Liver (tissue), 7 donors: ENCODE measurements at regions not wholly inside any gene's neighbourhood (a gene's known extent, or its start where the extent isn't known, plus 50 kb on each side); places are given as distances from the start of the nearest gene placed in this dataset.

ENCODE experiments used
- DNase-seq: peaks from one replicate; pipeline ENCODE4 v3.0.0-alpha.2; 2017; ENCODE audit warnings: low spot score
- H3K27ac ChIP-seq, 2 donors: one replicate each; pipeline ENCODE4 v1.7.0; 2013; ENCODE audit warnings: inconsistent platforms in 2 of 2, low read length in 2 of 2, control low read depth in 1 of 2, low read depth in 1 of 2, mild to moderate bottlenecking in 1 of 2
- H3K27me3 ChIP-seq, 4 donors: one replicate each; pipeline versions ENCODE4 v1.6.1 to v1.7.0; 2013; ENCODE audit warnings: low read length in 3 of 4, inconsistent platforms in 1 of 4, mild to moderate bottlenecking in 1 of 4, moderate library complexity in 1 of 4; ENCODE audit not compliant: control insufficient read depth in 4 of 4, insufficient read depth in 4 of 4
- H3K36me3 ChIP-seq, 4 donors: one replicate each; pipeline versions ENCODE4 v1.6.1 to v1.7.0; 2013; ENCODE audit warnings: low read length in 3 of 4, mild to moderate bottlenecking in 3 of 4, low read depth in 1 of 4, moderate library complexity in 1 of 4; ENCODE audit not compliant: control insufficient read depth in 4 of 4, insufficient read depth in 3 of 4
- H3K4me1 ChIP-seq, 4 donors: one replicate each; pipeline versions ENCODE4 v1.6.1 to v1.7.0; 2013; ENCODE audit warnings: low read length in 3 of 4, mild to moderate bottlenecking in 3 of 4, moderate library complexity in 1 of 4; ENCODE audit not compliant: control insufficient read depth in 4 of 4, insufficient read depth in 4 of 4
- H3K4me3 ChIP-seq, 3 donors: one replicate each; pipeline versions ENCODE4 v1.6.1 to v1.7.0; 2013; ENCODE audit warnings: low read length in 3 of 3, control low read depth in 1 of 3, low read depth in 1 of 3, mild to moderate bottlenecking in 1 of 3
- H3K9ac ChIP-seq, 2 donors: one replicate each; pipeline ENCODE4 v1.7.0; 2013; ENCODE audit warnings: low read length in 2 of 2, mild to moderate bottlenecking in 2 of 2, moderate library complexity in 2 of 2, control low read depth in 1 of 2, low read depth in 1 of 2
- H3K9me3 ChIP-seq, 4 donors: one replicate each; pipeline versions ENCODE4 v1.6.1 to v1.7.0; 2013; ENCODE audit warnings: low read length in 3 of 4; ENCODE audit not compliant: control insufficient read depth in 4 of 4
- ATF3 ChIP-seq: IDR thresholded peaks from 2 replicates; pipeline ENCODE4 v1.6.1; 2016; ENCODE audit warnings: antibody characterized with exemption
- EGR1 ChIP-seq, 2 donors: IDR thresholded peaks; 2 replicates each; pipeline ENCODE4 v1.6.1; 2016 to 2018; ENCODE audit warnings: antibody characterized with exemption in 2 of 2, low read depth in 2 of 2
- GABPA ChIP-seq, 2 donors: IDR thresholded peaks in 1 of 2; conservative IDR thresholded peaks in 1 of 2; 2 replicates each; pipeline ENCODE4 v1.6.1; 2016; ENCODE audit warnings: antibody characterized with exemption in 2 of 2, mild to moderate bottlenecking in 1 of 2, moderate library complexity in 1 of 2
- HNF4A ChIP-seq, 2 donors: conservative IDR thresholded peaks; 2 replicates each; pipeline ENCODE4 v1.6.1; 2016; ENCODE audit warnings: antibody characterized with exemption in 2 of 2, mild to moderate bottlenecking in 2 of 2
- MAX ChIP-seq: IDR thresholded peaks from 2 replicates; pipeline ENCODE4 v1.6.1; 2016; ENCODE audit warnings: antibody characterized with exemption
- NR2F2 ChIP-seq: IDR thresholded peaks from 2 replicates; pipeline ENCODE4 v1.6.1; 2016; ENCODE audit warnings: antibody characterized with exemption
- RAD21 ChIP-seq, 2 donors: IDR thresholded peaks; 2 replicates each; pipeline ENCODE4 v1.6.1; 2016; ENCODE audit warnings: antibody characterized with exemption in 2 of 2, mild to moderate bottlenecking in 2 of 2
- REST ChIP-seq: IDR thresholded peaks from 2 replicates; pipeline ENCODE4 v1.6.1; 2016; ENCODE audit warnings: antibody characterized with exemption, mild to moderate bottlenecking
- RXRA ChIP-seq, 2 donors: IDR thresholded peaks; 2 replicates each; pipeline ENCODE4 v1.6.1; 2017 to 2018; ENCODE audit warnings: antibody characterized with exemption in 2 of 2, mild to moderate bottlenecking in 1 of 2
- SP1 ChIP-seq: IDR thresholded peaks from 2 replicates; pipeline ENCODE4 v1.6.1; 2018; ENCODE audit warnings: antibody characterized with exemption, mild to moderate bottlenecking
- TAF1 ChIP-seq: conservative IDR thresholded peaks from 2 replicates; pipeline ENCODE4 v1.6.1; 2016; ENCODE audit warnings: antibody characterized with exemption, mild to moderate bottlenecking
- ZBTB33 ChIP-seq: IDR thresholded peaks from 2 replicates; pipeline ENCODE4 v1.6.1; 2016; ENCODE audit warnings: antibody characterized with exemption
- WGBS: extraction: QIAGEN DNeasy Blood & Tissue Kit; methylation state at CpG from one replicate; pipeline ENCODE4 v1.1.7; 2013; 5-methylcytosine and 5-hydroxymethylcytosine counted together
- donor health status: healthy.
- donor health status: healthy.
- donor health status: healthy.
- donor health status: healthy.

GRCh38 chr21:15333136-15333710 lies 268.4 kb upstream of the NRIP1 start:
- TF ChIP-seq ATF3 (no peak), RXRA (IDR thresholded peaks at IDR 0.05) (no peak), NR2F2 (no peak), EGR1 (IDR thresholded peaks at IDR 0.05; ENCODE audit: low read depth in 2 of 2) (no peak), GABPA (IDR thresholded peaks at IDR 0.05 in 1 of 2, conservative IDR thresholded peaks at IDR 0.05 in 1 of 2) (no peak), TAF1 (no peak), ZBTB33 (no peak), MAX (no peak), SP1 (no peak), RAD21 (IDR thresholded peaks at IDR 0.05) (no peak), HNF4A (conservative IDR thresholded peaks at IDR 0.05) (no peak), REST (no peak)
- H3K4me1 ChIP-seq = no peaks in the 10 kb centered on the region
- H3K9me3 ChIP-seq = no peaks in the 10 kb centered on the region
- no peaks in the 10 kb centered on the region for H3K27me3 ChIP-seq
- 65% methylated on average over 1 of the region's 1 CpG for WGBS
- no peak overlapping the region for H3K9ac ChIP-seq
- H3K27ac ChIP-seq = no peak overlapping the region
- no peaks in the 10 kb centered on the region for H3K36me3 ChIP-seq
- no peak overlapping the region for H3K4me3 ChIP-seq
- DNase-seq = no peak

GRCh38 chr21:15333951-15334350 lies 269.2 kb upstream of the NRIP1 start:
- Histone ChIP-seq H3K9me3 (no peaks in the 10 kb centered on the region), H3K9ac (no peak overlapping the region), H3K4me3 (no peak overlapping the region), H3K4me1 (no peaks in the 10 kb centered on the region), H3K36me3 (no peaks in the 10 kb centered on the region), H3K27me3 (no peaks in the 10 kb centered on the region), H3K27ac (no peak overlapping the region)
- 89% methylated on average over 2 of the region's 2 CpGs for WGBS
- no peak for DNase-seq
- no peak for TF ChIP-seq RXRA (IDR thresholded peaks at IDR 0.05)
- no peak for TF ChIP-seq MAX
